SH-SY5Y (cell line): ENCODE measurements at regions not wholly inside any gene's neighbourhood (a gene's known extent, or its start where the extent isn't known, plus 50 kb on each side); places are given as distances from the start of the nearest gene placed in this dataset.

Experiments
- GATA2 ChIP-seq: IDR thresholded peaks from 2 replicates; pipeline ENCODE4 v1.6.1; 2011; ENCODE audit warnings: mild to moderate bottlenecking, low read depth, low read length
- GATA3 ChIP-seq: IDR thresholded peaks from 2 replicates; pipeline ENCODE4 v1.6.1; 2011; ENCODE audit warnings: low read depth, mild to moderate bottlenecking, low read length, moderate library complexity

- TF ChIP-seq GATA3 (no peak), GATA2 (no peak)
Measured at GRCh38 chrX:107560041-107560440, 68.3 kb upstream of the PRPS1 start.
